GM23248 (cell line): ENCODE measurements at regions not wholly inside any gene's neighbourhood (a gene's known extent, or its start where the extent isn't known, plus 50 kb on each side); places are given as distances from the start of the nearest gene placed in this dataset.
A peak's percentile ranks its signal among the peaks of the same experiment; 100 is the strongest.

ENCODE experiments used
- DNase-seq: peaks from one replicate; pipeline ENCODE4 v3.0.0-alpha.2; 2015
- H2AFZ ChIP-seq: fragments of 200-600 bp; sonication (generic); 2 replicates; pipeline ENCODE4 v1.6.1; 2016; ENCODE audit warnings: antibody characterized with exemption
- H3F3A ChIP-seq: fragments of 200-600 bp; sonication (generic); 2 replicates; pipeline ENCODE4 v1.6.1; 2016; ENCODE audit warnings: mild to moderate bottlenecking, antibody characterized with exemption, mixed run types; ENCODE audit not compliant: insufficient read depth
- H3K27ac ChIP-seq: fragments of 200-600 bp; sonication (generic); 2 replicates; pipeline ENCODE4 v1.5.1; 2016; ENCODE audit warnings: mild to moderate bottlenecking
- H3K27me3 ChIP-seq: fragments of 200-600 bp; sonication (generic); replicated peaks from 2 replicates; pipeline ENCODE4 v1.6.1; 2016; ENCODE audit warnings: mild to moderate bottlenecking; ENCODE audit not compliant: insufficient read depth
- H3K36me3 ChIP-seq: fragments of 200-600 bp; sonication (generic); 2 replicates; pipeline ENCODE4 v1.6.1; 2016; ENCODE audit warnings: low read depth, mild to moderate bottlenecking
- H3K4me1 ChIP-seq: fragments of 200-600 bp; sonication (generic); 2 replicates; pipeline ENCODE4 v1.6.1; 2016; ENCODE audit warnings: mild to moderate bottlenecking; ENCODE audit not compliant: insufficient read depth
- H3K4me2 ChIP-seq: fragments of 200-600 bp; sonication (generic); one replicate; pipeline ENCODE4 v1.6.1; 2016; ENCODE audit warnings: mild to moderate bottlenecking; ENCODE audit not compliant: unreplicated experiment
- H3K4me3 ChIP-seq: fragments of 200-600 bp; sonication (generic); 2 replicates; pipeline ENCODE4 v1.5.1; 2016; ENCODE audit warnings: mild to moderate bottlenecking
- H3K79me2 ChIP-seq: fragments of 200-600 bp; sonication (generic); 2 replicates; pipeline ENCODE4 v1.6.1; 2016; ENCODE audit warnings: mild to moderate bottlenecking; ENCODE audit not compliant: insufficient read depth
- H3K9ac ChIP-seq: fragments of 200-600 bp; sonication (generic); 2 replicates; pipeline ENCODE4 v1.6.1; 2016; ENCODE audit warnings: mild to moderate bottlenecking
- H3K9me2 ChIP-seq: fragments of 200-600 bp; sonication (generic); 2 replicates; pipeline ENCODE4 v1.6.1; 2016; ENCODE audit warnings: mixed run types, mild to moderate bottlenecking, moderate library complexity; ENCODE audit not compliant: insufficient read depth
- H3K9me3 ChIP-seq: fragments of 200-600 bp; sonication (generic); one replicate; pipeline ENCODE4 v1.6.1; 2017; ENCODE audit warnings: low read depth
- H4K20me1 ChIP-seq: fragments of 200-600 bp; sonication (generic); 2 replicates; pipeline ENCODE4 v1.6.0; 2016; ENCODE audit not compliant: insufficient read depth
- EZH2 ChIP-seq: fragments of 200-600 bp; sonication (generic); IDR thresholded peaks from 2 replicates; pipeline ENCODE4 v1.6.1; 2018; ENCODE audit warnings: antibody characterized with exemption, mild to moderate bottlenecking; ENCODE audit not compliant: insufficient read depth, poor library complexity, severe bottlenecking
- EZH2phosphoT487 ChIP-seq: fragments of 200-600 bp; sonication (generic); IDR thresholded peaks from 2 replicates; pipeline ENCODE4 v1.6.1; 2018; ENCODE audit warnings: antibody characterized with exemption, moderate library complexity, mild to moderate bottlenecking, low read depth; ENCODE audit not compliant: insufficient read depth
- WGBS, 2 experiments: methylation state at CpG; one replicate each; pipeline ENCODE4 v1.1.6; 2015 to 2017; ENCODE audit warnings: low lambda C conversion rate in 2 of 2, low coverage in 1 of 2; ENCODE audit errors: missing lambda C conversion rate in 2 of 2; 5-methylcytosine and 5-hydroxymethylcytosine counted together
- in situ Hi-C: fragments of 300-500 bp; cut with MboI; formaldehyde crosslinking; loops from 2 replicates; pipeline ENCODE4 v1.15.0; 2020

- WGBS, 2 experiments = 9 to 12% methylated on average over 4 of the region's 4 CpGs
- Histone ChIP-seq H4K20me1 (no peaks in the 10 kb centered on the region), H3K9ac (no peak overlapping the region), H3K4me3 (no peak overlapping the region), H3K79me2 (no peaks in the 10 kb centered on the region), H3K36me3 (no peaks in the 10 kb centered on the region), H3K4me1 (peaks cover 44% of the 10 kb centered on the region), H3K27me3 (no peaks in the 10 kb centered on the region), H3K9me3 (no peaks in the 10 kb centered on the region), H3K9me2 (no peaks in the 10 kb centered on the region), H3F3A (peaks cover 24% of the 10 kb centered on the region), H3K4me2 (peak overlapping the region; percentile 31), H3K27ac (peak overlapping the region; percentile 37), H2AFZ (no peak overlapping the region)
- TF ChIP-seq EZH2phosphoT487 (0 out of 2 replicates have a peak, but pooled peaks have one; percentile 28), EZH2 (no peak)
- peak; percentile 97 for DNase-seq
- in situ Hi-C loops = no loop called here
Observed at GRCh38 chr18:8890957-8891464, 185.7 kb downstream of the MTCL1 start.

GRCh38 chr18:8893221-8893620, 187.9 kb downstream of the MTCL1 start:
- in situ Hi-C loops = no loop called here
- H3K27me3 ChIP-seq = no peaks in the 10 kb centered on the region
- no peak overlapping the region for H3K9ac ChIP-seq
- no peaks in the 10 kb centered on the region for H3K9me3 ChIP-seq
- no peaks in the 10 kb centered on the region for H4K20me1 ChIP-seq
- H3K36me3 ChIP-seq = no peaks in the 10 kb centered on the region
- H3K4me3 ChIP-seq = no peak overlapping the region
- no peak overlapping the region for H3K4me2 ChIP-seq
- H3K4me1 ChIP-seq = peaks cover 44% of the 10 kb centered on the region
- peaks cover 30% of the 10 kb centered on the region for H3F3A ChIP-seq
- H3K27ac ChIP-seq = no peak overlapping the region
- no peaks in the 10 kb centered on the region for H3K9me2 ChIP-seq
- no peaks in the 10 kb centered on the region for H3K79me2 ChIP-seq
- WGBS, 2 experiments = 92 to 95% methylated on average over 2 of the region's 2 CpGs
- TF ChIP-seq EZH2phosphoT487 (no peak), EZH2 (no peak)
- DNase-seq = no peak
- no peak overlapping the region for H2AFZ ChIP-seq

- Histone ChIP-seq H3K4me2 (no peak overlapping the region), H3K9me3 (no peaks in the 10 kb centered on the region), H3F3A (peaks cover 30% of the 10 kb centered on the region), H3K4me1 (peaks cover 44% of the 10 kb centered on the region), H3K79me2 (no peaks in the 10 kb centered on the region), H3K9ac (no peak overlapping the region), H3K36me3 (no peaks in the 10 kb centered on the region), H4K20me1 (no peaks in the 10 kb centered on the region), H3K4me3 (no peak overlapping the region), H2AFZ (no peak overlapping the region), H3K27me3 (no peaks in the 10 kb centered on the region), H3K9me2 (no peaks in the 10 kb centered on the region), H3K27ac (no peak overlapping the region)
- TF ChIP-seq EZH2 = no peak
- no peak for TF ChIP-seq EZH2phosphoT487
- in situ Hi-C loops = no loop called here
- 96 to 98% methylated on average over 2 of the region's 2 CpGs for WGBS, 2 experiments
- DNase-seq = no peak
Observed at GRCh38 chr18:8893628-8894231, 188.4 kb downstream of the MTCL1 start.

GRCh38 chr18:8894823-8895222, 189.5 kb downstream of the MTCL1 start:
- Histone ChIP-seq H3K36me3 (no peaks in the 10 kb centered on the region), H3K9ac (no peak overlapping the region), H3F3A (peaks cover 26% of the 10 kb centered on the region), H2AFZ (no peak overlapping the region), H3K9me2 (no peaks in the 10 kb centered on the region), H3K9me3 (no peaks in the 10 kb centered on the region), H3K4me1 (peaks cover 38% of the 10 kb centered on the region), H3K27me3 (no peaks in the 10 kb centered on the region), H3K4me3 (no peak overlapping the region), H4K20me1 (no peaks in the 10 kb centered on the region), H3K4me2 (peak overlapping the region; percentile 10), H3K79me2 (no peaks in the 10 kb centered on the region), H3K27ac (no peak overlapping the region)
- TF ChIP-seq EZH2phosphoT487 (no peak), EZH2 (no peak)
- WGBS, 2 experiments = 80 to 81% methylated on average over 3 of the region's 3 CpGs
- DNase-seq = no peak
- in situ Hi-C loops = no loop called here

- Histone ChIP-seq H3K27ac (no peak overlapping the region), H3K9me2 (no peaks in the 10 kb centered on the region), H3F3A (peaks cover 24% of the 10 kb centered on the region), H3K79me2 (no peaks in the 10 kb centered on the region), H3K9me3 (no peaks in the 10 kb centered on the region), H3K4me2 (no peak overlapping the region), H3K27me3 (no peaks in the 10 kb centered on the region), H3K4me3 (no peak overlapping the region), H4K20me1 (no peaks in the 10 kb centered on the region), H3K9ac (no peak overlapping the region), H3K4me1 (peaks cover 32% of the 10 kb centered on the region), H3K36me3 (no peaks in the 10 kb centered on the region), H2AFZ (no peak overlapping the region)
- WGBS, 2 experiments = 96 to 100% methylated on average over 1 of the region's 1 CpG
- TF ChIP-seq EZH2phosphoT487 (no peak), EZH2 (no peak)
- DNase-seq = no peak
- in situ Hi-C loops = no loop called here
Observed at GRCh38 chr18:8895341-8895740, 190.0 kb downstream of the MTCL1 start.
